SU-DHL-6 (cell line): ENCODE measurements at regions not wholly inside any gene's neighbourhood (a gene's known extent, or its start where the extent isn't known, plus 50 kb on each side); places are given as distances from the start of the nearest gene placed in this dataset.

Experiments used
- H2AFZ ChIP-seq: fragments of 200-600 bp; sonication (generic); 2 replicates; pipeline ENCODE4 v1.6.1; 2014; ENCODE audit warnings: low read depth, mild to moderate bottlenecking, moderate library complexity, mixed read lengths, antibody characterized with exemption, low read length; ENCODE audit not compliant: severe bottlenecking
- H3F3A ChIP-seq: fragments of 200-600 bp; shearing (Covaris generic); 2 replicates; pipeline ENCODE4 v1.6.0; 2016; ENCODE audit warnings: antibody characterized with exemption, mild to moderate bottlenecking; ENCODE audit not compliant: insufficient read depth
- H3K27ac ChIP-seq: fragments of 200-600 bp; sonication (generic); 2 replicates; pipeline ENCODE4 v1.5.1; 2016; ENCODE audit warnings: low read depth, mild to moderate bottlenecking, low read length, moderate library complexity, mixed read lengths
- H3K27me3 ChIP-seq: fragments of 200-600 bp; sonication (generic), shearing (Covaris generic); 2 replicates; pipeline ENCODE4 v1.6.0; 2014; ENCODE audit warnings: mild to moderate bottlenecking, low read length
- H3K36me3 ChIP-seq: fragments of 200-600 bp; sonication (generic); 2 replicates; pipeline ENCODE4 v1.6.1; 2014; ENCODE audit warnings: mild to moderate bottlenecking, low read length, mixed read lengths
- H3K4me2 ChIP-seq: fragments of 300-600, 200-600 bp; shearing (Covaris generic), sonication (generic); 2 replicates; pipeline ENCODE4 v1.6.0; 2014; ENCODE audit warnings: low read length, low read depth, mild to moderate bottlenecking; ENCODE audit not compliant: poor library complexity, severe bottlenecking
- H3K4me3 ChIP-seq: fragments of 200-600 bp; sonication (generic); 2 replicates; pipeline ENCODE4 v1.5.1; 2014; ENCODE audit warnings: antibody characterized with exemption, low read length, mild to moderate bottlenecking, mixed read lengths; ENCODE audit not compliant: insufficient read depth, poor library complexity, severe bottlenecking
- H3K79me2 ChIP-seq: fragments of 200-600 bp; sonication (generic); 2 replicates; pipeline ENCODE4 v1.6.1; 2014; ENCODE audit warnings: mild to moderate bottlenecking, low read length, moderate library complexity; ENCODE audit not compliant: insufficient read depth
- H3K9ac ChIP-seq: fragments of 200-600 bp; sonication (generic); 2 replicates; pipeline ENCODE4 v1.7.0; 2014; ENCODE audit warnings: mild to moderate bottlenecking, low read length
- H3K9me2 ChIP-seq: fragments of 200-600 bp; sonication (generic); replicated peaks from 2 replicates; pipeline ENCODE4 v1.6.1; 2014; ENCODE audit warnings: low read length; ENCODE audit not compliant: insufficient read depth
- H3K9me3 ChIP-seq: fragments of 200-600 bp; sonication (generic); 2 replicates; pipeline ENCODE4 v1.6.1; 2014; ENCODE audit warnings: low read length, mixed read lengths; ENCODE audit not compliant: insufficient read depth
- H4K20me1 ChIP-seq: fragments of 200-600 bp; sonication (generic); 2 replicates; pipeline ENCODE4 v1.6.1; 2014; ENCODE audit warnings: low read depth, mild to moderate bottlenecking, antibody characterized with exemption, low read length, moderate library complexity, mixed read lengths
- EZH2phosphoT487 ChIP-seq: fragments of 200-600 bp; sonication (generic), shearing (Covaris generic); conservative IDR thresholded peaks from 2 replicates; pipeline ENCODE4 v1.6.1; 2018; ENCODE audit warnings: mild to moderate bottlenecking, antibody characterized with exemption, low read length, moderate library complexity, mixed read lengths
- TF ChIP-seq, protein P1 (sequence below): fragments of 200-600 bp; sonication (generic); IDR thresholded peaks from one replicate; pipeline ENCODE4 v1.5.1; 2017; ENCODE audit warnings: antibody characterized with exemption, mild to moderate bottlenecking, low read length, moderate library complexity; ENCODE audit not compliant: insufficient read depth, poor library complexity, severe bottlenecking

DNA sequence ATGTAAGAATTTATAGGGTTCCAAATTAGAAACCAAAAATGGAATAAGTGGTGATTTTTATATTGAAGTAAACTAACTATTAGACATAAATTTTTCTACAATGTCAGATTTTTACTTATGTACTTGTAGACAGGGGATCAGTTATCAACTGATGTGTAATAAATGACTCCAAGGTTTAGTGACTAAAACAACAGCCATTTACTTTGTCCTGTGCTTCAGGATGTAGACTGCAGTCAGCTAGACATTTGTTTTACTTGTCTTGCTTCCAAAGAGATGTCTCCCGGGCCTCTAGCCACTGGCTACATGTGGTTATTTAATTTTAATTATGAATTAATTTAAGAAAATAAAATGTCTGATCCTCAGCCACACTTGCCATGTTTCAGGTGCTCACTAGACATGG is 249.7 kb upstream of the IGFBP3 start:
- Histone ChIP-seq H3F3A (no peaks in the 10 kb centered on the region), H3K79me2 (no peaks in the 10 kb centered on the region), H4K20me1 (no peaks in the 10 kb centered on the region), H3K9me2 (no peaks in the 10 kb centered on the region), H3K27ac (no peak overlapping the region), H3K4me3 (no peak overlapping the region), H3K36me3 (no peaks in the 10 kb centered on the region), H3K9ac (no peak overlapping the region), H3K9me3 (no peaks in the 10 kb centered on the region), H3K4me2 (no peak overlapping the region), H2AFZ (no peak overlapping the region), H3K27me3 (no peaks in the 10 kb centered on the region)
- TF ChIP-seq, protein P1, sequence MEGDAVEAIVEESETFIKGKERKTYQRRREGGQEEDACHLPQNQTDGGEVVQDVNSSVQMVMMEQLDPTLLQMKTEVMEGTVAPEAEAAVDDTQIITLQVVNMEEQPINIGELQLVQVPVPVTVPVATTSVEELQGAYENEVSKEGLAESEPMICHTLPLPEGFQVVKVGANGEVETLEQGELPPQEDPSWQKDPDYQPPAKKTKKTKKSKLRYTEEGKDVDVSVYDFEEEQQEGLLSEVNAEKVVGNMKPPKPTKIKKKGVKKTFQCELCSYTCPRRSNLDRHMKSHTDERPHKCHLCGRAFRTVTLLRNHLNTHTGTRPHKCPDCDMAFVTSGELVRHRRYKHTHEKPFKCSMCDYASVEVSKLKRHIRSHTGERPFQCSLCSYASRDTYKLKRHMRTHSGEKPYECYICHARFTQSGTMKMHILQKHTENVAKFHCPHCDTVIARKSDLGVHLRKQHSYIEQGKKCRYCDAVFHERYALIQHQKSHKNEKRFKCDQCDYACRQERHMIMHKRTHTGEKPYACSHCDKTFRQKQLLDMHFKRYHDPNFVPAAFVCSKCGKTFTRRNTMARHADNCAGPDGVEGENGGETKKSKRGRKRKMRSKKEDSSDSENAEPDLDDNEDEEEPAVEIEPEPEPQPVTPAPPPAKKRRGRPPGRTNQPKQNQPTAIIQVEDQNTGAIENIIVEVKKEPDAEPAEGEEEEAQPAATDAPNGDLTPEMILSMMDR, result no peak
- no peak for TF ChIP-seq EZH2phosphoT487

DNA sequence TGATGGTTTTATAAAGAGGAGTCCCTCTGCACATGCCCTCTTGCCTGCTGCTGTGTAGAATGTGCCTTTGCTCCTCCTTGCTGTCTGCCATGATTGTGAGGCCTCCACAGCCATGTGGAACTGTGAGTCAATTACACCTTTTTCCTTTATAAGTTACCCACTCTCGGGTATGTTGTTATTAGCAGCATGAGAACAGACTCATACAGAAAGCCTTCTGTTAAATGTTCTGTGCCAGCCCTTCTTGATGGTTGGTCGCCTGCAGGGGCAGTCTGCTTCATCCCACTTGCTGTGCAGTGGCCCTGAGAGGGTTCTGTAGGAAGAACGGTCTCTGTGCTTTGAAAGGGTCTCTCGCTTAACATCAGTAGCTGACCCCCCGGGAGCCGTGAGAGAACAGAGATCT is 248.9 kb upstream of the IGFBP3 start:
- TF ChIP-seq, protein P1, result no peak
- no peak for TF ChIP-seq EZH2phosphoT487
- Histone ChIP-seq H3K9me3 (no peaks in the 10 kb centered on the region), H3K9me2 (no peaks in the 10 kb centered on the region), H3K27ac (no peak overlapping the region), H3K36me3 (no peaks in the 10 kb centered on the region), H3K4me3 (no peak overlapping the region), H3K27me3 (no peaks in the 10 kb centered on the region), H3K9ac (no peak overlapping the region), H3K79me2 (no peaks in the 10 kb centered on the region), H3K4me2 (no peak overlapping the region), H2AFZ (no peak overlapping the region), H3F3A (no peaks in the 10 kb centered on the region), H4K20me1 (no peaks in the 10 kb centered on the region)

DNA sequence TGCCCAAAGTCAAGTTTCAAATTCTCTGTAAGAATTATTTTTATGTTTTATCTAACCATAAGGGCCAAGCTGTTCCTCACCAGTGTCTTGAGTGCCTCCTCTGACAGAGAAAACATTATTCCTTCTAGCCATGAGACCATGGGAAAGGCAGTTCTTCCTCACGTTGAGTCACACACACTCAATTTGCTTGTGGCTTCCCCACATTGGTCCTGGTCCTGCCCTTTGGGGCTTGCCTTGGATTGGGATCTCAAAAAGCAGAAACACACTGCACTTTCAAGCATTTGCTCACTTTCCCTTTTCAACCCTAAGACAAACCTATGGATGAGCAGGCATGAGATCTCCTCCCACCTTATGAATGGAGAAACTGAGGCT is 248.3 kb upstream of the IGFBP3 start:
- Histone ChIP-seq H3K79me2 (no peaks in the 10 kb centered on the region), H3K36me3 (no peaks in the 10 kb centered on the region), H2AFZ (no peak overlapping the region), H3K9ac (no peak overlapping the region), H3K27ac (no peak overlapping the region), H3K9me3 (no peaks in the 10 kb centered on the region), H3K4me3 (no peak overlapping the region), H4K20me1 (no peaks in the 10 kb centered on the region), H3K27me3 (no peaks in the 10 kb centered on the region), H3F3A (no peaks in the 10 kb centered on the region), H3K9me2 (no peaks in the 10 kb centered on the region), H3K4me2 (no peak overlapping the region)
- TF ChIP-seq, protein P1, result no peak
- no peak for TF ChIP-seq EZH2phosphoT487
